Endothelial cell of umbilical vein (primary cell): ENCODE measurements at regions not wholly inside any gene's neighbourhood (a gene's known extent, or its start where the extent isn't known, plus 50 kb on each side); places are given as distances from the start of the nearest gene placed in this dataset.

Source experiments
- BruUV-seq: library from RNA; stranded (reverse); fragments of 400-500 nt; replicated peaks from 2 replicates; lab custom pipeline; 2021; lab: Mats Ljungman, UMichigan
- CTCF ChIA-PET: fragments of 300-600, 350-600 bp; sonication (Branson Sonifier 250); formaldehyde crosslinking; loops from one replicate; lab custom pipeline; 2021; ENCODE audit warnings: antibody characterized with exemption, inconsistent platforms; lab: Charles Lee
- POLR2A ChIA-PET: fragments of 300-600, 350-600 bp; sonication (Branson Sonifier 250); formaldehyde crosslinking; loops from one replicate; lab custom pipeline; 2021; ENCODE audit warnings: antibody characterized with exemption, inconsistent platforms; lab: Charles Lee
- DNase-seq: peaks from one replicate; pipeline ENCODE4 v3.0.0-alpha.2; 2011; ENCODE audit warnings: low read depth, low spot score
- FAIRE-seq: peaks from 2 replicates; lab custom pipeline; 2011; peaks lifted over from hg19 to GRCh38; lab: Jason Lieb, UNC
- H2AFZ ChIP-seq: 2 replicates; pipeline ENCODE4 v1.6.0; 2012; ENCODE audit warnings: low read depth, low read length, control low read depth, inconsistent platforms
- H3K27ac ChIP-seq: 2 replicates; pipeline ENCODE4 v1.5.1; 2011; ENCODE audit warnings: low read depth, mild to moderate bottlenecking, control low read depth, low read length, moderate library complexity; ENCODE audit not compliant: insufficient read depth
- H3K27me3 ChIP-seq, 2 experiments: 2 replicates each; pipeline versions ENCODE4 v1.6.0 to v1.6.1; 2011; ENCODE audit warnings: low read length in 2 of 2, mixed read lengths in 1 of 2; ENCODE audit not compliant: control insufficient read depth in 2 of 2, insufficient read depth in 2 of 2
- H3K36me3 ChIP-seq, 2 experiments: 2 replicates in 1 of 2; 3 replicates in 1 of 2; pipeline ENCODE4 v1.5.1; 2011; ENCODE audit warnings: low read length in 2 of 2, mild to moderate bottlenecking in 1 of 2, moderate library complexity in 1 of 2; ENCODE audit not compliant: control insufficient read depth in 2 of 2, insufficient read depth in 2 of 2; ENCODE audit errors: extremely low read depth in 1 of 2
- H3K4me1 ChIP-seq: 3 replicates; pipeline ENCODE4 v1.5.1; 2011; ENCODE audit warnings: mild to moderate bottlenecking, low read length; ENCODE audit not compliant: control insufficient read depth, insufficient read depth; ENCODE audit errors: extremely low read depth
- H3K4me2 ChIP-seq: 2 replicates; pipeline ENCODE4 v1.6.1; 2011; ENCODE audit warnings: low read length, control low read depth, mixed read lengths; ENCODE audit not compliant: insufficient read depth
- H3K4me3 ChIP-seq, 3 experiments: fragments of 200-600 bp in 1 of 3; sonication (generic), shearing (Covaris generic) in 1 of 3; replicated peaks in 1 of 3; 2 replicates each; pipeline ENCODE4 v1.5.1; 2011 to 2016; ENCODE audit warnings: control low read depth in 3 of 3, low read length in 3 of 3, mild to moderate bottlenecking in 2 of 3, inconsistent platforms in 1 of 3, low read depth in 1 of 3, moderate library complexity in 1 of 3; ENCODE audit not compliant: insufficient read depth in 1 of 3
- H3K79me2 ChIP-seq: 2 replicates; pipeline ENCODE4 v1.6.0; 2012; ENCODE audit warnings: low read length, inconsistent platforms; ENCODE audit not compliant: control insufficient read depth, insufficient read depth
- H3K9ac ChIP-seq: replicated peaks from 2 replicates; pipeline ENCODE3; 2011; ENCODE audit warnings: low read length, control low read depth; ENCODE audit not compliant: insufficient read depth; ENCODE audit errors: extremely low read depth
- H3K9me1 ChIP-seq: replicated peaks from 3 replicates; pipeline ENCODE4 v1.6.0; 2011; ENCODE audit warnings: mild to moderate bottlenecking, low read length; ENCODE audit not compliant: control insufficient read depth, insufficient read depth; ENCODE audit errors: extremely low read depth
- H3K9me3 ChIP-seq: replicated peaks from 2 replicates; pipeline ENCODE4 v1.5.1; 2012; ENCODE audit warnings: low read length, inconsistent platforms; ENCODE audit not compliant: control insufficient read depth, insufficient read depth
- H4K20me1 ChIP-seq: replicated peaks from 2 replicates; pipeline ENCODE3; 2011; ENCODE audit warnings: mild to moderate bottlenecking, low read length; ENCODE audit not compliant: control insufficient read depth, insufficient read depth; ENCODE audit errors: extremely low read depth
- EZH2 ChIP-seq: IDR thresholded peaks from 2 replicates; pipeline ENCODE4 v1.6.1; 2012; ENCODE audit warnings: borderline replicate concordance, low read depth, mild to moderate bottlenecking, moderate library complexity, low read length, inconsistent platforms; ENCODE audit not compliant: severe bottlenecking
- FOS ChIP-seq: IDR thresholded peaks from 2 replicates; pipeline ENCODE4 v1.6.1; 2011; ENCODE audit warnings: mild to moderate bottlenecking, low read length, moderate library complexity, borderline replicate concordance; ENCODE audit not compliant: insufficient read depth
- GATA2 ChIP-seq: IDR thresholded peaks from 2 replicates; pipeline ENCODE4 v1.7.0; 2011; ENCODE audit warnings: low read depth, mild to moderate bottlenecking, moderate library complexity, mixed read lengths, low read length; ENCODE audit not compliant: insufficient read length, insufficient read depth
- JUN ChIP-seq: IDR thresholded peaks from 2 replicates; pipeline ENCODE4 v1.6.1; 2011; ENCODE audit warnings: borderline replicate concordance, low read depth; ENCODE audit not compliant: insufficient read length, insufficient read depth
- MYC ChIP-seq: IDR thresholded peaks from one replicate; pipeline ENCODE4 v1.6.1; 2011; ENCODE audit warnings: mild to moderate bottlenecking, low read depth, low read length
- POLR2A ChIP-seq: IDR thresholded peaks from 2 replicates; pipeline ENCODE4 v1.6.1; 2012; ENCODE audit warnings: low read depth, mild to moderate bottlenecking, control low read depth, low read length
- POLR2AphosphoS5 ChIP-seq: IDR thresholded peaks from 2 replicates; pipeline ENCODE4 v1.6.1; 2012; ENCODE audit warnings: low read depth, mild to moderate bottlenecking, control low read depth, low read length, moderate library complexity; ENCODE audit not compliant: insufficient read depth
- dilution Hi-C: fragments of 300-500 bp; cut with MboI; formaldehyde crosslinking; loops from one replicate; pipeline ENCODE4 v1.15.0; 2019; ENCODE audit warnings: low sequenced_read_pairs; ENCODE audit not compliant: extremely low pct_ligation_motif_present
- intact Hi-C: fragments of 100-400 bp; cut with micrococcal nuclease; formaldehyde crosslinking; loops from one replicate; pipeline ENCODE4 v1.10.0; 2022
- TF ChIP-seq, protein P1 (sequence below), 2 donors: IDR thresholded peaks; 1 replicate in 1 of 2; 2 replicates in 1 of 2; pipeline ENCODE4 v1.5.1; 2011; ENCODE audit warnings: low read length in 2 of 2, mild to moderate bottlenecking in 2 of 2, moderate library complexity in 2 of 2, control low read depth in 1 of 2, inconsistent platforms in 1 of 2, low read depth in 1 of 2; ENCODE audit not compliant: insufficient read depth in 1 of 2; ENCODE audit errors: extremely low read depth in 1 of 2
- TF ChIP-seq, protein P2 (sequence below): IDR thresholded peaks from 2 replicates; pipeline ENCODE4 v1.6.1; 2011; ENCODE audit not compliant: insufficient read depth, insufficient read length

DNA sequence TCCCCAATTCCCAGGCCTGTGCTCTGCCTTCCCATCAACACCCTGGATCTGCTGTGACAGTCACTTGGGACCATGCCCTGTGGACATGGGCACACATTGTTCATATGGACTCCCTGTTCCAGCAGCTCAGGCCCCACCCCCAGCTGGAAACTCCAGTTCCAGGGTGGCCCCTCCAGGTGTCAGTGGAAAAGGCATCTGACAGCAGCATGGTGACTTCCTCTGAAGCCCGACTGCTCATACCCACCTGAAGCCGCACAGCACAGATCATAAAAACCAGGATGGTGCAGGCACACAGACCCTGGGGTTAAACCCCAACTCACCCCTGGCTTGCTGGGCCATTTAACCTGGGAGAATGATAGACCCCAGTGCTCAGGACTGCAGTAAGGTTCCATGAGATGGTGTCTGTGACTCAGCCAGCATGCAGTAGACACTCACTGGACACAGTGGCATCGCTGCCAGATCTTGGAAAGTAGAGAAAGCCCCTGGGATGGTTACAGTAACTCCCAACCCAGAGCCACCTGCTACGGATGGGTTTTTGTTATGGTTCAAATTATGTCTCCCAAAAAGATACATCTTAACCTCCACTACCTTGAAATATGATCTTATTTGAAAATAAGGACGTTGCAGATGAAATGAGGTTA, 72.6 kb upstream of the NANOS1 start:
- BruUV-seq = no TSS peak
- ChIA-PET POLR2A (no interaction called here), CTCF (no interaction called here)
- H3K9me1 ChIP-seq = no peaks in the 10 kb centered on the region
- H3K79me2 ChIP-seq = no peaks in the 10 kb centered on the region
- H3K4me3 ChIP-seq = no peak overlapping the region
- intact Hi-C loops = no loop called here
- H3K9ac ChIP-seq = no peak overlapping the region
- no peak overlapping the region for H3K27ac ChIP-seq
- TF ChIP-seq EZH2 = no peak
- TF ChIP-seq, protein P1, sequence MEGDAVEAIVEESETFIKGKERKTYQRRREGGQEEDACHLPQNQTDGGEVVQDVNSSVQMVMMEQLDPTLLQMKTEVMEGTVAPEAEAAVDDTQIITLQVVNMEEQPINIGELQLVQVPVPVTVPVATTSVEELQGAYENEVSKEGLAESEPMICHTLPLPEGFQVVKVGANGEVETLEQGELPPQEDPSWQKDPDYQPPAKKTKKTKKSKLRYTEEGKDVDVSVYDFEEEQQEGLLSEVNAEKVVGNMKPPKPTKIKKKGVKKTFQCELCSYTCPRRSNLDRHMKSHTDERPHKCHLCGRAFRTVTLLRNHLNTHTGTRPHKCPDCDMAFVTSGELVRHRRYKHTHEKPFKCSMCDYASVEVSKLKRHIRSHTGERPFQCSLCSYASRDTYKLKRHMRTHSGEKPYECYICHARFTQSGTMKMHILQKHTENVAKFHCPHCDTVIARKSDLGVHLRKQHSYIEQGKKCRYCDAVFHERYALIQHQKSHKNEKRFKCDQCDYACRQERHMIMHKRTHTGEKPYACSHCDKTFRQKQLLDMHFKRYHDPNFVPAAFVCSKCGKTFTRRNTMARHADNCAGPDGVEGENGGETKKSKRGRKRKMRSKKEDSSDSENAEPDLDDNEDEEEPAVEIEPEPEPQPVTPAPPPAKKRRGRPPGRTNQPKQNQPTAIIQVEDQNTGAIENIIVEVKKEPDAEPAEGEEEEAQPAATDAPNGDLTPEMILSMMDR (IDR thresholded peaks at IDR 0.05; ENCODE audit: extremely low read depth in 1 of 2, insufficient read depth in 1 of 2, low read depth in 1 of 2, low read length in 2 of 2) = no peak
- no peak for TF ChIP-seq GATA2
- H3K27me3 ChIP-seq = no peaks in the 10 kb centered on the region
- no peaks in the 10 kb centered on the region for H4K20me1 ChIP-seq
- H3K9me3 ChIP-seq = no peaks in the 10 kb centered on the region
- H3K4me2 ChIP-seq = no peak overlapping the region
- H2AFZ ChIP-seq = no peak overlapping the region
- H3K4me1 ChIP-seq = no peaks in the 10 kb centered on the region
- H3K36me3 ChIP-seq = no peaks in the 10 kb centered on the region
- dilution Hi-C loops = no loop called here
- DNase-seq = no peak
- no peak for FAIRE-seq

DNA sequence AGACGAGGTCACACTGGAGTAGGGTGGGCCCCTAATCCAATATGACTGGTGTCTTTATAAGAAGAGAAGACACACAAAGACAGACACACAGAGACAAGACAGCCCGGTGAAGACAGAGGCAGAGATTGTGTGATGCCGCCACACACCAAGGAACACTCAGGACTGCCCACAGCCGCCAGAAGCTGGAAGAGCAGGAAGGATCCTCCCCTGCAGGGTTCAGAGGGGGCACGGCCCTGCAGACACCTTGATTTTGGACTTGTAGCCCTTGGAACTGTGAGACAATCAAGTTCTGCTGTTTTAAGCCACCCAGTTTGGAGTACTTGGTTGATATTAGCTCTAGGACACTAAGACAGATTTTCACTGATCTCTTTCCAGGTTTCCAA, 72.1 kb upstream of the NANOS1 start:
- TF ChIP-seq, protein P2, sequence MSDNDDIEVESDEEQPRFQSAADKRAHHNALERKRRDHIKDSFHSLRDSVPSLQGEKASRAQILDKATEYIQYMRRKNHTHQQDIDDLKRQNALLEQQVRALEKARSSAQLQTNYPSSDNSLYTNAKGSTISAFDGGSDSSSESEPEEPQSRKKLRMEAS = no peak
- no peak for TF ChIP-seq MYC
- TF ChIP-seq, protein P1 (IDR thresholded peaks at IDR 0.05; ENCODE audit: extremely low read depth in 1 of 2, insufficient read depth in 1 of 2, low read depth in 1 of 2, low read length in 2 of 2) = no peak
- no peak for TF ChIP-seq GATA2
- no peak for TF ChIP-seq POLR2A
- no peak for TF ChIP-seq POLR2AphosphoS5
- TF ChIP-seq EZH2 = no peak
- no peak for TF ChIP-seq JUN
- TF ChIP-seq FOS = no peak
- DNase-seq (no peak), FAIRE-seq (no peak)
- no peaks in the 10 kb centered on the region for H3K79me2 ChIP-seq
- no peak overlapping the region for H2AFZ ChIP-seq
- no peaks in the 10 kb centered on the region for H4K20me1 ChIP-seq
- no peak overlapping the region for H3K4me3 ChIP-seq
- BruUV-seq = no TSS peak
- ChIA-PET POLR2A (no interaction called here), CTCF (no interaction called here)
- H3K27ac ChIP-seq = no peak overlapping the region
- intact Hi-C loops (no loop called here), dilution Hi-C loops (no loop called here)
- H3K9me3 ChIP-seq = no peaks in the 10 kb centered on the region
- H3K27me3 ChIP-seq = no peaks in the 10 kb centered on the region
- no peak overlapping the region for H3K9ac ChIP-seq
- no peak overlapping the region for H3K4me2 ChIP-seq
- no peaks in the 10 kb centered on the region for H3K9me1 ChIP-seq
- no peaks in the 10 kb centered on the region for H3K4me1 ChIP-seq
- no peaks in the 10 kb centered on the region for H3K36me3 ChIP-seq
